ENCODE measurements at regions not wholly inside any gene's neighbourhood (a gene's known extent, or its start where the extent isn't known, plus 50 kb on each side); places are given as distances from the start of the nearest gene placed in this dataset.

DNA sequence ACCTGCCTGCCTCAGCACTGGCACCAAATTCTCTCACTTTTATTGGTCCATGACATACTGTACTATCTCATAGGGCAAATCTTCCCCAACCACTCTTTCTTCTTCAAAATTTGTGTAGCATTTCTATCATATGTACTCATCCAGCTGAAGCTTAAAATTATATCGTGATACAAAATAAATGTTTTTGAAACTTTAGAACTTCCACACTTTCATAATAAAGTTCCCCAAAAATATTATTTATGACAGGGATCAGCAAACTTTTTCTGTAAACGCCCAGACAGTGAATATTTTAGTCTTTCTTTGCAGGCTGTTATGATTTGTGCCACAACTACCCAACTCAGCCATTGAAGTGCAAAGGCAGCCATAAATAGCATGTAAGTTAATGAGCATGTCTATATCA is 76.2 kb upstream of the POU3F3 start:
- TF ChIP-seq, protein P1, sequence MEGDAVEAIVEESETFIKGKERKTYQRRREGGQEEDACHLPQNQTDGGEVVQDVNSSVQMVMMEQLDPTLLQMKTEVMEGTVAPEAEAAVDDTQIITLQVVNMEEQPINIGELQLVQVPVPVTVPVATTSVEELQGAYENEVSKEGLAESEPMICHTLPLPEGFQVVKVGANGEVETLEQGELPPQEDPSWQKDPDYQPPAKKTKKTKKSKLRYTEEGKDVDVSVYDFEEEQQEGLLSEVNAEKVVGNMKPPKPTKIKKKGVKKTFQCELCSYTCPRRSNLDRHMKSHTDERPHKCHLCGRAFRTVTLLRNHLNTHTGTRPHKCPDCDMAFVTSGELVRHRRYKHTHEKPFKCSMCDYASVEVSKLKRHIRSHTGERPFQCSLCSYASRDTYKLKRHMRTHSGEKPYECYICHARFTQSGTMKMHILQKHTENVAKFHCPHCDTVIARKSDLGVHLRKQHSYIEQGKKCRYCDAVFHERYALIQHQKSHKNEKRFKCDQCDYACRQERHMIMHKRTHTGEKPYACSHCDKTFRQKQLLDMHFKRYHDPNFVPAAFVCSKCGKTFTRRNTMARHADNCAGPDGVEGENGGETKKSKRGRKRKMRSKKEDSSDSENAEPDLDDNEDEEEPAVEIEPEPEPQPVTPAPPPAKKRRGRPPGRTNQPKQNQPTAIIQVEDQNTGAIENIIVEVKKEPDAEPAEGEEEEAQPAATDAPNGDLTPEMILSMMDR (conservative IDR thresholded peaks at IDR 0.05) = no peak
- Histone ChIP-seq H3K23ac (ENCODE audit: insufficient read length, low read depth, low read length) (no peak overlapping the region), H3K9me3 (ENCODE audit: control insufficient read depth, low read depth, low read length) (no peaks in the 10 kb centered on the region)

More for the DNA sequence above, 76.2 kb upstream of the POU3F3 start:
- Histone ChIP-seq H4K5ac (ENCODE audit: insufficient read length, low read depth, low read length) (no peak overlapping the region), H3K9ac (ENCODE audit: extremely low read depth, insufficient read length, low read length) (no peak overlapping the region), H2AFZ (ENCODE audit: low read length) (no peak overlapping the region), H2BK20ac (ENCODE audit: low read depth, low read length, poor library complexity, severe bottlenecking) (no peak overlapping the region), H3K27ac (ENCODE audit: insufficient read length, low read depth, low read length) (no peak overlapping the region), H3K14ac (ENCODE audit: insufficient read depth, low read length) (no peak overlapping the region), H3K4me2 (ENCODE audit: insufficient read depth, insufficient read length, low read length) (no peak overlapping the region), H2AK5ac (ENCODE audit: insufficient read length, low read length) (no peak overlapping the region), H2BK5ac (ENCODE audit: insufficient read length, low read length) (no peak overlapping the region), H4K20me1 (ENCODE audit: control insufficient read depth, insufficient read depth, insufficient read length) (no peaks in the 10 kb centered on the region), H3T11ph (ENCODE audit: low read length) (no peak overlapping the region), H3K23me2 (ENCODE audit: insufficient read length, low read depth, low read length, poor library complexity, severe bottlenecking) (no peaks in the 10 kb centered on the region), H3K56ac (ENCODE audit: insufficient read length, low read depth, low read length) (no peak overlapping the region), H2BK15ac (ENCODE audit: low read depth, low read length) (no peak overlapping the region), H3K79me2 (ENCODE audit: insufficient read depth, low read length) (no peaks in the 10 kb centered on the region), H3K18ac (ENCODE audit: insufficient read length, low read depth, low read length) (no peak overlapping the region), H3K4me1 (ENCODE audit: insufficient read depth, low read length) (no peaks in the 10 kb centered on the region), H2BK120ac (ENCODE audit: low read depth, low read length, poor library complexity, severe bottlenecking) (no peak overlapping the region), H2BK12ac (ENCODE audit: insufficient read length, low read depth, low read length) (no peak overlapping the region), H4K8ac (replicated peaks; ENCODE audit: insufficient read length, low read depth, low read length) (no peak overlapping the region), H3K4ac (ENCODE audit: low read depth, low read length) (no peak overlapping the region), H4K91ac (ENCODE audit: insufficient read length, low read depth, low read length) (no peak overlapping the region), H3K27me3 (ENCODE audit: insufficient read depth, low read length) (no peaks in the 10 kb centered on the region), H3K79me1 (ENCODE audit: insufficient read depth, low read depth, low read length, poor library complexity, severe bottlenecking) (no peaks in the 10 kb centered on the region)
- Mint-ChIP-seq H3K9me3 (no peaks in the 10 kb centered on the region), H3K36me3 (ENCODE audit: insufficient read depth in 1 of 3, low read depth in 3 of 3) (no peaks in the 10 kb centered on the region), H3K27ac (no peak overlapping the region), H3K4me3 (no peak overlapping the region), H3K27me3 (ENCODE audit: low read depth) (no peaks in the 10 kb centered on the region; the same call in 1 of the 2 replicates), H3K4me1 (no peaks in the 10 kb centered on the region)
- DNase-seq = no peak
- WGBS (ENCODE audit: extremely low coverage, insufficient read length, low lambda C conversion rate) = no CpG with 5 or more reads among the region's 2 CpGs

Measured in H9 (cell line).